Testis (tissue), 2 donors: ENCODE measurements at regions not wholly inside any gene's neighbourhood (a gene's known extent, or its start where the extent isn't known, plus 50 kb on each side); places are given as distances from the start of the nearest gene placed in this dataset.
"Not testable (repeated sequence)": the region's sequence is repeated elsewhere in the genome, so short reads cannot be mapped to it uniquely, and the experiment has no call there.

Experiments
- POLR2A ChIP-seq: fragments of 450-650 bp; IDR thresholded peaks from one replicate; pipeline ENCODE4 v1.6.1; 2017; ENCODE audit warnings: antibody characterized with exemption, mild to moderate bottlenecking, moderate library complexity
- TF ChIP-seq, protein P1 (sequence below), 3 experiments: fragments of 450-650 bp in 2 of 3; fragments of 200-600 bp in 1 of 3; sonication (generic) in 1 of 3; IDR thresholded peaks; one replicate each; pipeline ENCODE4 v1.5.1; 2016 to 2019; ENCODE audit warnings: antibody characterized with exemption in 3 of 3, mild to moderate bottlenecking in 2 of 3, moderate library complexity in 1 of 3

- TF ChIP-seq, protein P1, sequence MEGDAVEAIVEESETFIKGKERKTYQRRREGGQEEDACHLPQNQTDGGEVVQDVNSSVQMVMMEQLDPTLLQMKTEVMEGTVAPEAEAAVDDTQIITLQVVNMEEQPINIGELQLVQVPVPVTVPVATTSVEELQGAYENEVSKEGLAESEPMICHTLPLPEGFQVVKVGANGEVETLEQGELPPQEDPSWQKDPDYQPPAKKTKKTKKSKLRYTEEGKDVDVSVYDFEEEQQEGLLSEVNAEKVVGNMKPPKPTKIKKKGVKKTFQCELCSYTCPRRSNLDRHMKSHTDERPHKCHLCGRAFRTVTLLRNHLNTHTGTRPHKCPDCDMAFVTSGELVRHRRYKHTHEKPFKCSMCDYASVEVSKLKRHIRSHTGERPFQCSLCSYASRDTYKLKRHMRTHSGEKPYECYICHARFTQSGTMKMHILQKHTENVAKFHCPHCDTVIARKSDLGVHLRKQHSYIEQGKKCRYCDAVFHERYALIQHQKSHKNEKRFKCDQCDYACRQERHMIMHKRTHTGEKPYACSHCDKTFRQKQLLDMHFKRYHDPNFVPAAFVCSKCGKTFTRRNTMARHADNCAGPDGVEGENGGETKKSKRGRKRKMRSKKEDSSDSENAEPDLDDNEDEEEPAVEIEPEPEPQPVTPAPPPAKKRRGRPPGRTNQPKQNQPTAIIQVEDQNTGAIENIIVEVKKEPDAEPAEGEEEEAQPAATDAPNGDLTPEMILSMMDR (IDR thresholded peaks at IDR 0.05): not testable (repeated sequence)
- not testable (repeated sequence) for TF ChIP-seq POLR2A
Measured at GRCh38 chr11:67805253-67806126, 131.1 kb upstream of the ALDH3B2 start.
